ENCODE measurements at regions not wholly inside any gene's neighbourhood (a gene's known extent, or its start where the extent isn't known, plus 50 kb on each side); places are given as distances from the start of the nearest gene placed in this dataset.

GRCh38 chr18:78922856-78923255 lies 56.8 kb upstream of the SALL3 start:
- TF ChIP-seq SAFB2 (CRISPR knock-in tag; IDR thresholded peaks at IDR 0.05; ENCODE audit: borderline replicate concordance, low read depth): no peak
- no peak for TF ChIP-seq TMF1 (CRISPR knock-in tag; IDR thresholded peaks at IDR 0.05; ENCODE audit: low read depth)
- TF ChIP-seq POLR2A (IDR thresholded peaks at IDR 0.05; ENCODE audit: insufficient read depth in 1 of 2, low read depth in 2 of 2, low read length in 2 of 2): no peak
- TF ChIP-seq PRDM4 (CRISPR knock-in tag; IDR thresholded peaks at IDR 0.05; ENCODE audit: borderline replicate concordance): no peak
- no peak for TF ChIP-seq ZFP41 (CRISPR knock-in tag; IDR thresholded peaks at IDR 0.05; ENCODE audit: borderline replicate concordance)
- TF ChIP-seq, protein P1, sequence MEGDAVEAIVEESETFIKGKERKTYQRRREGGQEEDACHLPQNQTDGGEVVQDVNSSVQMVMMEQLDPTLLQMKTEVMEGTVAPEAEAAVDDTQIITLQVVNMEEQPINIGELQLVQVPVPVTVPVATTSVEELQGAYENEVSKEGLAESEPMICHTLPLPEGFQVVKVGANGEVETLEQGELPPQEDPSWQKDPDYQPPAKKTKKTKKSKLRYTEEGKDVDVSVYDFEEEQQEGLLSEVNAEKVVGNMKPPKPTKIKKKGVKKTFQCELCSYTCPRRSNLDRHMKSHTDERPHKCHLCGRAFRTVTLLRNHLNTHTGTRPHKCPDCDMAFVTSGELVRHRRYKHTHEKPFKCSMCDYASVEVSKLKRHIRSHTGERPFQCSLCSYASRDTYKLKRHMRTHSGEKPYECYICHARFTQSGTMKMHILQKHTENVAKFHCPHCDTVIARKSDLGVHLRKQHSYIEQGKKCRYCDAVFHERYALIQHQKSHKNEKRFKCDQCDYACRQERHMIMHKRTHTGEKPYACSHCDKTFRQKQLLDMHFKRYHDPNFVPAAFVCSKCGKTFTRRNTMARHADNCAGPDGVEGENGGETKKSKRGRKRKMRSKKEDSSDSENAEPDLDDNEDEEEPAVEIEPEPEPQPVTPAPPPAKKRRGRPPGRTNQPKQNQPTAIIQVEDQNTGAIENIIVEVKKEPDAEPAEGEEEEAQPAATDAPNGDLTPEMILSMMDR (CRISPR knock-in tag; IDR thresholded peaks at IDR 0.05): no peak
- no peak for TF ChIP-seq MXD1 (CRISPR knock-in tag; IDR thresholded peaks at IDR 0.05)
- no peak for TF ChIP-seq ZNF546 (CRISPR knock-in tag; conservative IDR thresholded peaks at IDR 0.05)
- TF ChIP-seq KLF13 (CRISPR knock-in tag; IDR thresholded peaks at IDR 0.05): no peak
- TF ChIP-seq ZNF383 (CRISPR knock-in tag; IDR thresholded peaks at IDR 0.05; ENCODE audit: borderline replicate concordance): no peak
- TF ChIP-seq RAD51 (IDR thresholded peaks at IDR 0.05; ENCODE audit: borderline replicate concordance): no peak
- TF ChIP-seq, protein P2, sequence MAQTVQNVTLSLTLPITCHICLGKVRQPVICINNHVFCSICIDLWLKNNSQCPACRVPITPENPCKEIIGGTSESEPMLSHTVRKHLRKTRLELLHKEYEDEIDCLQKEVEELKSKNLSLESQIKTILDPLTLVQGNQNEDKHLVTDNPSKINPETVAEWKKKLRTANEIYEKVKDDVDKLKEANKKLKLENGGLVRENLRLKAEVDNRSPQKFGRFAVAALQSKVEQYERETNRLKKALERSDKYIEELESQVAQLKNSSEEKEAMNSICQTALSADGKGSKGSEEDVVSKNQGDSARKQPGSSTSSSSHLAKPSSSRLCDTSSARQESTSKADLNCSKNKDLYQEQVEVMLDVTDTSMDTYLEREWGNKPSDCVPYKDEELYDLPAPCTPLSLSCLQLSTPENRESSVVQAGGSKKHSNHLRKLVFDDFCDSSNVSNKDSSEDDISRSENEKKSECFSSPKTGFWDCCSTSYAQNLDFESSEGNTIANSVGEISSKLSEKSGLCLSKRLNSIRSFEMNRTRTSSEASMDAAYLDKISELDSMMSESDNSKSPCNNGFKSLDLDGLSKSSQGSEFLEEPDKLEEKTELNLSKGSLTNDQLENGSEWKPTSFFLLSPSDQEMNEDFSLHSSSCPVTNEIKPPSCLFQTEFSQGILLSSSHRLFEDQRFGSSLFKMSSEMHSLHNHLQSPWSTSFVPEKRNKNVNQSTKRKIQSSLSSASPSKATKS (CRISPR knock-in tag; IDR thresholded peaks at IDR 0.05): no peak
- TF ChIP-seq ZNF441 (CRISPR knock-in tag; IDR thresholded peaks at IDR 0.05; ENCODE audit: borderline replicate concordance): no peak
- TF ChIP-seq CC2D1A (CRISPR knock-in tag; IDR thresholded peaks at IDR 0.05): no peak

Data from HepG2 (cell line).